IMR-90 (cell line): ENCODE measurements at regions not wholly inside any gene's neighbourhood (a gene's known extent, or its start where the extent isn't known, plus 50 kb on each side); places are given as distances from the start of the nearest gene placed in this dataset.
A peak's percentile ranks its signal among the peaks of the same experiment; 100 is the strongest.

Source experiments
- ATAC-seq: fragments of 200-7000 bp; cut with Tn5 transposase; 2 replicates; pipeline ENCODE4 v1.9.1; 2020; ENCODE audit warnings: low read depth, mild to moderate bottlenecking, moderate library complexity
- BruUV-seq: library from RNA; stranded (reverse); fragments of 400-500 nt; replicated peaks from 2 replicates; lab custom pipeline; 2021; lab: Mats Ljungman, UMichigan
- CTCF ChIA-PET: fragments of 300-600 bp; formaldehyde crosslinking; extraction: SDS; loops from one replicate; lab custom pipeline; 2021; ENCODE audit warnings: antibody characterized with exemption; lab: Yijun Ruan, JAX
- POLR2A ChIA-PET: fragments of 300-600 bp; sonication (Branson Sonifier 250); formaldehyde crosslinking; loops from one replicate; lab custom pipeline; 2022; ENCODE audit warnings: antibody characterized with exemption; ENCODE audit not compliant: unreplicated experiment; lab: Charles Lee
- DNase-seq: peaks from one replicate; pipeline ENCODE4 v3.0.0; 2013
- H2AFZ ChIP-seq: replicated peaks from 2 replicates; pipeline ENCODE3; 2013; ENCODE audit warnings: low read length, mild to moderate bottlenecking; ENCODE audit not compliant: poor library complexity
- H2AK5ac ChIP-seq: 2 replicates; pipeline ENCODE4 v1.6.1; 2013; ENCODE audit warnings: low read depth, low read length, inconsistent platforms
- H2AK9ac ChIP-seq: replicated peaks from 2 replicates; pipeline ENCODE3; 2013; ENCODE audit warnings: mild to moderate bottlenecking, low read depth, low read length, moderate library complexity; ENCODE audit not compliant: poor library complexity
- H2BK120ac ChIP-seq: 2 replicates; pipeline ENCODE4 v1.6.1; 2013; ENCODE audit warnings: low read depth, low read length, inconsistent platforms
- H2BK15ac ChIP-seq: 3 replicates; pipeline ENCODE4 v1.6.1; 2013; ENCODE audit warnings: low read depth, low read length, inconsistent platforms
- H2BK20ac ChIP-seq: 2 replicates; pipeline ENCODE4 v1.6.1; 2013; ENCODE audit warnings: low read depth, mild to moderate bottlenecking, inconsistent platforms, low read length, moderate library complexity
- H2BK5ac ChIP-seq: 2 replicates; pipeline ENCODE4 v1.6.1; 2013; ENCODE audit warnings: mild to moderate bottlenecking, low read depth, low read length, inconsistent platforms; ENCODE audit not compliant: poor library complexity, severe bottlenecking
- H3K14ac ChIP-seq: replicated peaks from 2 replicates; pipeline ENCODE4 v1.6.1; 2013; ENCODE audit warnings: low read depth, low read length, inconsistent platforms
- H3K18ac ChIP-seq: 2 replicates; pipeline ENCODE4 v1.6.1; 2013; ENCODE audit warnings: low read depth, low read length, control low read depth
- H3K23ac ChIP-seq: 2 replicates; pipeline ENCODE4 v1.6.1; 2013; ENCODE audit warnings: low read depth, low read length, inconsistent platforms
- H3K27ac ChIP-seq: 2 replicates; pipeline ENCODE4 v1.5.1; 2013; ENCODE audit warnings: mild to moderate bottlenecking, control low read depth, low read length; ENCODE audit not compliant: insufficient read depth
- H3K27me3 ChIP-seq: 2 replicates; pipeline ENCODE4 v1.6.1; 2013; ENCODE audit warnings: low read length; ENCODE audit not compliant: control insufficient read depth, insufficient read depth
- H3K36me3 ChIP-seq: 2 replicates; pipeline ENCODE4 v1.6.1; 2013; ENCODE audit warnings: low read length, mixed read lengths; ENCODE audit not compliant: control insufficient read depth, insufficient read depth
- H3K4ac ChIP-seq: 2 replicates; pipeline ENCODE4 v1.6.1; 2013; ENCODE audit warnings: low read depth, low read length, inconsistent platforms
- H3K4me1 ChIP-seq: 2 replicates; pipeline ENCODE4 v1.6.1; 2013; ENCODE audit warnings: low read length, mixed read lengths; ENCODE audit not compliant: control insufficient read depth, insufficient read depth
- H3K4me2 ChIP-seq: 2 replicates; pipeline ENCODE4 v1.6.1; 2013; ENCODE audit warnings: low read depth, mild to moderate bottlenecking, control low read depth, low read length, moderate library complexity
- H3K4me3 ChIP-seq: 2 replicates; pipeline ENCODE4 v1.5.1; 2013; ENCODE audit warnings: low read depth, mild to moderate bottlenecking, control low read depth, low read length, moderate library complexity; ENCODE audit not compliant: insufficient read depth
- H3K56ac ChIP-seq: 2 replicates; pipeline ENCODE4 v1.6.1; 2013; ENCODE audit warnings: low read length, inconsistent platforms; ENCODE audit not compliant: insufficient read depth; ENCODE audit errors: extremely low read depth
- H3K79me1 ChIP-seq, 2 experiments: 2 replicates each; pipeline ENCODE4 v1.6.1; 2013; ENCODE audit warnings: low read length in 2 of 2, inconsistent platforms in 1 of 2, low read depth in 1 of 2
- H3K9ac ChIP-seq: 2 replicates; pipeline ENCODE4 v1.6.1; 2013; ENCODE audit warnings: low read depth, low read length, control low read depth
- H3K9me1 ChIP-seq: 2 replicates; pipeline ENCODE4 v1.6.1; 2013; ENCODE audit warnings: low read length, inconsistent platforms; ENCODE audit not compliant: insufficient read depth
- H3K9me3 ChIP-seq: 2 replicates; pipeline ENCODE4 v1.6.1; 2013; ENCODE audit warnings: low read length; ENCODE audit not compliant: control insufficient read depth, insufficient read depth
- H4K20me1 ChIP-seq: 2 replicates; pipeline ENCODE4 v1.6.1; 2013; ENCODE audit warnings: low read length, inconsistent platforms; ENCODE audit not compliant: insufficient read depth
- H4K5ac ChIP-seq: 2 replicates; pipeline ENCODE4 v1.6.1; 2013; ENCODE audit warnings: mild to moderate bottlenecking, low read depth, low read length, control low read depth
- H4K8ac ChIP-seq, 2 experiments: 2 replicates each; pipeline ENCODE4 v1.6.1; 2013; ENCODE audit warnings: low read depth in 2 of 2, low read length in 2 of 2, control low read depth in 1 of 2, inconsistent platforms in 1 of 2
- H4K91ac ChIP-seq: 2 replicates; pipeline ENCODE4 v1.6.1; 2013; ENCODE audit warnings: low read depth, low read length, inconsistent platforms; ENCODE audit not compliant: insufficient read depth
- CEBPB ChIP-seq: IDR thresholded peaks from 2 replicates; pipeline ENCODE4 v1.6.1; 2012; ENCODE audit warnings: low read depth, low read length, improper control_type of control experiment
- NFE2L2 ChIP-seq: fragments of 150-350 bp; IDR thresholded peaks from 2 replicates; pipeline ENCODE4 v1.6.1; 2016; ENCODE audit warnings: low read depth, mild to moderate bottlenecking, low read length
- RAD21 ChIP-seq: IDR thresholded peaks from 2 replicates; pipeline ENCODE4 v1.6.1; 2012; ENCODE audit warnings: low read length, improper control_type of control experiment
- WGBS, 2 experiments: methylation state at CpG; one replicate each; pipeline versions ENCODE4 v1.1.5 to v1.1.7; 2013; ENCODE audit warnings: missing lambda C conversion rate in 2 of 2; ENCODE audit not compliant: insufficient read length in 1 of 2; ENCODE audit errors: extremely low coverage in 2 of 2; 5-methylcytosine and 5-hydroxymethylcytosine counted together
- dilution Hi-C: fragments of 300-500 bp; cut with HindIII; formaldehyde crosslinking; loops from one replicate; pipeline ENCODE4 v1.14.3; 2018; ENCODE audit warnings: low sequenced_read_pairs; ENCODE audit not compliant: unreplicated experiment
- in situ Hi-C: fragments of 300-500 bp; cut with MboI; formaldehyde crosslinking; loops from 3 replicates; pipeline ENCODE4 v1.14.3; 2019; ENCODE audit warnings: low sequenced_read_pairs, inconsistent platforms, mixed read lengths
- intact Hi-C: fragments of 100-400 bp; cut with micrococcal nuclease; formaldehyde crosslinking; loops from 2 replicates; pipeline ENCODE4 v1.10.0; 2022

DNA sequence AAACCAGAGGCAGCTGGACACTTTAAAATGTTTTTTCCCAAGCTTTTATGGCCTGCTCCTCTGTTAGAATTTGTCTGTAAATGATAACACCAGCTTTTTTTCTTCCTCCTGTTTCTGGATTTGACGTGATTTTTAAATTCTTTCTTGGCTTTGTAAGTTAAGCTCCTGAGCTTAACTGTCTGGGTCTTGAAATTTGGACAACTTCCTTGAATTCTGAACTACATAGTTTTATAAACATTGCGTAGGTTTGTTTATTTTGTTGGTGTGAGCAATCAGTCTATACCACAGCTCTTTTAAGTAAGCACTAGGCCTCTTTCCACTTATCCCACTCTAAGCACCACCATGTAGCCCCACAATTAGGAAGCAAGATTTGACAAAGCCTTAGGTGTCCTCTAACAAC, 144.4 kb upstream of the GUCY1A1 start:
- no peaks in the 10 kb centered on the region for H3K9me1 ChIP-seq
- H3K9me3 ChIP-seq: 0 out of 2 replicates have a peak, but pooled peaks cover 2% of the 10 kb centered on the region
- DNase-seq (peak; percentile 93), ATAC-seq (peak; percentile 86)
- H2AK5ac ChIP-seq: no peak overlapping the region
- H3K4me1 ChIP-seq: peaks cover 11% of the 10 kb centered on the region
- H3K23ac ChIP-seq: no peak overlapping the region
- H4K91ac ChIP-seq: no peak overlapping the region
- H3K27ac ChIP-seq: peak overlapping the region; percentile 48; the same call in 1 of the 2 replicates
- no CpG with 5 or more reads among the region's 2 CpGs for WGBS, 2 experiments
- intact Hi-C loops: loop anchor here (5.0 kb wide), 1 partner anchor 80 kb away; no protein-coding TSS in a partner anchor
- 0 out of 2 replicates have a peak overlapping the region, but pooled peaks have one; percentile 27 for H2BK20ac ChIP-seq
- peak overlapping the region; percentile 78 for H3K18ac ChIP-seq
- no peak overlapping the region for H3K56ac ChIP-seq
- no peak overlapping the region for H2AFZ ChIP-seq
- H4K5ac ChIP-seq: peak overlapping the region; percentile 55; the same call in 1 of the 2 replicates
- H4K8ac ChIP-seq: no peak overlapping the region
- H3K4ac ChIP-seq: no peak overlapping the region
- in situ Hi-C loops: no loop called here
- H3K4me3 ChIP-seq: no peak overlapping the region
- dilution Hi-C loops: no loop called here
- no peaks in the 10 kb centered on the region for H3K36me3 ChIP-seq
- H2BK120ac ChIP-seq: no peak overlapping the region
- TF ChIP-seq NFE2L2 (no peak), RAD21 (peak; percentile 1; the same call in 1 of the 2 replicates), CEBPB (peak; percentile 10; the same call in 1 of the 2 replicates)
- POLR2A ChIA-PET: no interaction called here
- CTCF ChIA-PET: interaction anchor here (1.0 to 1.6 kb wide), 3 partner anchors 14 to 76 kb away, joined by 3 to 4 read pairs (median 3); no protein-coding TSS in a partner anchor
- H2BK15ac ChIP-seq: no peak overlapping the region
- no peak overlapping the region for H3K9ac ChIP-seq
- no peaks in the 10 kb centered on the region; the same call in 1 of the 2 replicates for H4K20me1 ChIP-seq
- H2BK5ac ChIP-seq: peak overlapping the region; percentile 67
- no TSS peak for BruUV-seq
- no peak overlapping the region for H3K14ac ChIP-seq
- H3K27me3 ChIP-seq: no peaks in the 10 kb centered on the region
- H3K4me2 ChIP-seq: peak overlapping the region; percentile 57
- no peaks in the 10 kb centered on the region for H3K79me1 ChIP-seq
- no peak overlapping the region for H2AK9ac ChIP-seq
